GM23338 (cell line): ENCODE measurements at regions not wholly inside any gene's neighbourhood (a gene's known extent, or its start where the extent isn't known, plus 50 kb on each side); places are given as distances from the start of the nearest gene placed in this dataset.

Experiments used
- CREB1 ChIP-seq: fragments of 250-450 bp; sonication (Bioruptor Pico); IDR thresholded peaks from 2 replicates; pipeline ENCODE4 v1.5.0; 2020; ENCODE audit warnings: low read depth, mild to moderate bottlenecking, moderate library complexity
- EZH2 ChIP-seq: fragments of 200-600 bp; sonication (generic); IDR thresholded peaks from one replicate; pipeline ENCODE4 v1.8.0; 2017; ENCODE audit warnings: antibody characterized with exemption, mild to moderate bottlenecking, low read depth; ENCODE audit not compliant: unreplicated experiment
- EZH2phosphoT487 ChIP-seq: fragments of 200-600 bp; sonication (generic); IDR thresholded peaks from one replicate; pipeline ENCODE4 v1.8.1; 2018; ENCODE audit warnings: antibody characterized with exemption; ENCODE audit not compliant: unreplicated experiment
- NANOG ChIP-seq: IDR thresholded peaks from 2 replicates; pipeline ENCODE4 v1.6.1; 2016; ENCODE audit warnings: antibody characterized with exemption, borderline replicate concordance
- POLR2AphosphoS5 ChIP-seq: IDR thresholded peaks from 2 replicates; pipeline ENCODE4 v1.6.1; 2016; ENCODE audit warnings: antibody characterized with exemption, low read depth
- TF ChIP-seq, protein P1 (sequence below), 2 experiments: fragments of 200-600 bp in 1 of 2; sonication (generic) in 1 of 2; conservative IDR thresholded peaks; 2 replicates each; pipeline versions ENCODE4 v1.5.1 to v1.6.1; 2016 to 2017; ENCODE audit warnings: antibody characterized with exemption in 2 of 2, low read depth in 2 of 2, mild to moderate bottlenecking in 2 of 2, moderate library complexity in 1 of 2

DNA sequence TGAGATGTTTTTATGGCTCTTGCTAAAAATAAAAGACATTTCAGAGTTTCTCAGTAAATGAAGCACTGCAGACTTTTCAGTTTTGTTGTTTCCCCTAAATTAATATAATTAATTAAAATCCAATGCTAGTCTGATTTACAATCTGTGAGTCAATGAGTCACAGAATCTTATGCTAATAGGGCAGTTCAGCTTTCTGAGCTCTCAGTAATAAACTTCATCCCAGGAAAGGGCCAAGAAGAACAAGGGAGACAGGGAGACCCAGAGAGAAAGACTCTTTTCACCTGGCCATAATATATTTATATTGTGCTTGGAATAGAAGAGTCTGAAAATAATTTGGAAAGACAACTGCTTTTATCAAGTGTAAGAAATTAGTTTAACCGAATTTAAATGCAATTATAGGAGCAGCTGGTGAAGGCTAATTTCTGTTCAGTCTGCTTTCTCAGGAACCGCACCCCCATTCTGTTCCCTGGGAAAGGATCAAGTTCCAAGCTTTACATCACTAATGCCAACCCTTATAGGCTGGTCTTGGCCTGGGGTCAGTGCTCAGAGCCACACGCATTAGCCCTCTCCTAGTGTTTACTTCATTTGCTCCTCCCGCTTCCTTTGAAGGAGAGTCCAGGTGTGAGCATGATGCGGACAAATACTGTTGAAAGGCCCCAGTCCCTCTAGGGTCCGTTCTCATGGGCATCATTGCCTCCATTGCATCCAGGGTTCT lies 145.6 kb downstream of the ZBTB18 start:
- TF ChIP-seq, protein P1, sequence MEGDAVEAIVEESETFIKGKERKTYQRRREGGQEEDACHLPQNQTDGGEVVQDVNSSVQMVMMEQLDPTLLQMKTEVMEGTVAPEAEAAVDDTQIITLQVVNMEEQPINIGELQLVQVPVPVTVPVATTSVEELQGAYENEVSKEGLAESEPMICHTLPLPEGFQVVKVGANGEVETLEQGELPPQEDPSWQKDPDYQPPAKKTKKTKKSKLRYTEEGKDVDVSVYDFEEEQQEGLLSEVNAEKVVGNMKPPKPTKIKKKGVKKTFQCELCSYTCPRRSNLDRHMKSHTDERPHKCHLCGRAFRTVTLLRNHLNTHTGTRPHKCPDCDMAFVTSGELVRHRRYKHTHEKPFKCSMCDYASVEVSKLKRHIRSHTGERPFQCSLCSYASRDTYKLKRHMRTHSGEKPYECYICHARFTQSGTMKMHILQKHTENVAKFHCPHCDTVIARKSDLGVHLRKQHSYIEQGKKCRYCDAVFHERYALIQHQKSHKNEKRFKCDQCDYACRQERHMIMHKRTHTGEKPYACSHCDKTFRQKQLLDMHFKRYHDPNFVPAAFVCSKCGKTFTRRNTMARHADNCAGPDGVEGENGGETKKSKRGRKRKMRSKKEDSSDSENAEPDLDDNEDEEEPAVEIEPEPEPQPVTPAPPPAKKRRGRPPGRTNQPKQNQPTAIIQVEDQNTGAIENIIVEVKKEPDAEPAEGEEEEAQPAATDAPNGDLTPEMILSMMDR (conservative IDR thresholded peaks at IDR 0.05; ENCODE audit: low read depth in 2 of 2), result no peak
- TF ChIP-seq EZH2phosphoT487, result no peak
- no peak for TF ChIP-seq NANOG
- no peak for TF ChIP-seq POLR2AphosphoS5
- no peak for TF ChIP-seq CREB1 (CRISPR knock-in tag)
- TF ChIP-seq EZH2, result no peak
